ENCODE measurements at regions not wholly inside any gene's neighbourhood (a gene's known extent, or its start where the extent isn't known, plus 50 kb on each side); places are given as distances from the start of the nearest gene placed in this dataset.
"Not testable (repeated sequence)": the region's sequence is repeated elsewhere in the genome, so short reads cannot be mapped to it uniquely, and the experiment has no call there.

- no peak for DNase-seq
These were observed 288.1 kb upstream of the SFSWAP start for GRCh38 chr12:131422744-131423143.

GRCh38 chr12:131424270-131424669, 286.6 kb upstream of the SFSWAP start:
- no peak for DNase-seq

GRCh38 chr12:131425112-131426075, 285.5 kb upstream of the SFSWAP start:
- no peak for DNase-seq

GRCh38 chr12:131428091-131428685, 282.7 kb upstream of the SFSWAP start:
- no peak for DNase-seq

- not testable (repeated sequence) for DNase-seq
These were observed 281.7 kb upstream of the SFSWAP start for GRCh38 chr12:131429221-131429620.

- DNase-seq, result not testable (repeated sequence)
These were observed 281.2 kb upstream of the SFSWAP start for GRCh38 chr12:131429697-131430096.

- no peak for DNase-seq
These were observed 280.6 kb upstream of the SFSWAP start for GRCh38 chr12:131430158-131430742.

- DNase-seq, result not testable (repeated sequence)
These were observed 279.7 kb upstream of the SFSWAP start for GRCh38 chr12:131431126-131431655.

- no peak for DNase-seq
These were observed 278.2 kb upstream of the SFSWAP start for GRCh38 chr12:131432532-131433260.

GRCh38 chr12:131434208-131435125, 276.4 kb upstream of the SFSWAP start:
- DNase-seq, result no peak

- no peak for DNase-seq
These were observed 273.8 kb upstream of the SFSWAP start for GRCh38 chr12:131436922-131437705.

- DNase-seq, result no peak
These were observed 273.0 kb upstream of the SFSWAP start for GRCh38 chr12:131437706-131438492.

GRCh38 chr12:131438493-131438835, 272.4 kb upstream of the SFSWAP start:
- DNase-seq, result not testable (repeated sequence)

- DNase-seq, result no peak
These were observed 272.0 kb upstream of the SFSWAP start for GRCh38 chr12:131438881-131439280.

- DNase-seq, result not testable (repeated sequence)
These were observed 271.1 kb upstream of the SFSWAP start for GRCh38 chr12:131439752-131440151.

GRCh38 chr12:131440209-131441059, 270.5 kb upstream of the SFSWAP start:
- not testable (repeated sequence) for DNase-seq

- DNase-seq, result no peak
These were observed 269.9 kb upstream of the SFSWAP start for GRCh38 chr12:131441060-131441396.

- no peak for DNase-seq
These were observed 269.1 kb upstream of the SFSWAP start for GRCh38 chr12:131441638-131442336.

Data from fibroblast of skin of back (primary cell).